ENCODE measurements at regions not wholly inside any gene's neighbourhood (a gene's known extent, or its start where the extent isn't known, plus 50 kb on each side); places are given as distances from the start of the nearest gene placed in this dataset.

GRCh38 chr6:15977050-15977449 is 151.8 kb upstream of the MYLIP start:
- no peak for FAIRE-seq
- H3K4me1 ChIP-seq (ENCODE audit: control insufficient read depth in 2 of 3, insufficient read depth in 2 of 3, low read depth in 1 of 3, low read length in 3 of 3): no peaks in the 10 kb centered on the region

GRCh38 chr6:15974817-15975216 is 154.1 kb upstream of the MYLIP start:
- no peaks in the 10 kb centered on the region for H3K36me3 ChIP-seq (ENCODE audit: control insufficient read depth in 2 of 3, insufficient read depth in 3 of 3, low read length in 3 of 3)
- H3K27me3 ChIP-seq (ENCODE audit: control insufficient read depth, insufficient read depth, low read length): no peaks in the 10 kb centered on the region
- no peak for FAIRE-seq
- DNase-seq: no peak
- no peak overlapping the region for H3K4me3 ChIP-seq (ENCODE audit: low read length in 3 of 3)
- no peak for TF ChIP-seq CTCF (IDR thresholded peaks at IDR 0.05; ENCODE audit: borderline replicate concordance, extremely low read depth, insufficient read depth)
- H3K9me3 ChIP-seq (ENCODE audit: control insufficient read depth in 2 of 3, insufficient read depth in 1 of 3, low read length in 3 of 3): peaks cover 0 to 5% (median 3%) of the 10 kb centered on the region in 3 donors
- H3K4me1 ChIP-seq (ENCODE audit: control insufficient read depth in 2 of 3, insufficient read depth in 2 of 3, low read depth in 1 of 3, low read length in 3 of 3): no peaks in the 10 kb centered on the region
- no peak overlapping the region for H3K9ac ChIP-seq (ENCODE audit: low read length in 3 of 3)
- intact Hi-C loops (cut with DNase I): no loop called here
- no peak overlapping the region for H3K27ac ChIP-seq (ENCODE audit: low read depth in 2 of 2, low read length in 2 of 2)

More at GRCh38 chr6:15977050-15977449, 151.8 kb upstream of the MYLIP start:
- no peak overlapping the region for H3K27ac ChIP-seq (ENCODE audit: low read depth in 2 of 2, low read length in 2 of 2)
- intact Hi-C loops (cut with DNase I): no loop called here
- H3K27me3 ChIP-seq (ENCODE audit: control insufficient read depth, insufficient read depth, low read length): no peaks in the 10 kb centered on the region
- H3K9ac ChIP-seq (ENCODE audit: low read length in 3 of 3): no peak overlapping the region
- no peaks in the 10 kb centered on the region for H3K36me3 ChIP-seq (ENCODE audit: control insufficient read depth in 2 of 3, insufficient read depth in 3 of 3, low read length in 3 of 3)
- no peak for TF ChIP-seq CTCF (IDR thresholded peaks at IDR 0.05; ENCODE audit: borderline replicate concordance, extremely low read depth, insufficient read depth)
- H3K4me3 ChIP-seq (ENCODE audit: low read length in 3 of 3): no peak overlapping the region
- DNase-seq: no peak
- peaks cover 0 to 5% (median 3%) of the 10 kb centered on the region in 3 donors for H3K9me3 ChIP-seq (ENCODE audit: control insufficient read depth in 2 of 3, insufficient read depth in 1 of 3, low read length in 3 of 3)

- FAIRE-seq: no peak
- H3K27me3 ChIP-seq (ENCODE audit: control insufficient read depth, insufficient read depth, low read length): no peaks in the 10 kb centered on the region
- no peak for DNase-seq
- no peak overlapping the region for H3K27ac ChIP-seq (ENCODE audit: low read depth in 2 of 2, low read length in 2 of 2)
- H3K4me1 ChIP-seq (ENCODE audit: control insufficient read depth in 2 of 3, insufficient read depth in 2 of 3, low read depth in 1 of 3, low read length in 3 of 3): no peaks in the 10 kb centered on the region
- H3K4me3 ChIP-seq (ENCODE audit: low read length in 3 of 3): no peak overlapping the region
- intact Hi-C loops (cut with DNase I): no loop called here
- TF ChIP-seq CTCF (IDR thresholded peaks at IDR 0.05; ENCODE audit: borderline replicate concordance, extremely low read depth, insufficient read depth): no peak
- H3K9me3 ChIP-seq (ENCODE audit: control insufficient read depth in 2 of 3, insufficient read depth in 1 of 3, low read length in 3 of 3): peaks cover 0 to 5% (median 3%) of the 10 kb centered on the region in 3 donors
- H3K36me3 ChIP-seq (ENCODE audit: control insufficient read depth in 2 of 3, insufficient read depth in 3 of 3, low read length in 3 of 3): no peaks in the 10 kb centered on the region
- no peak overlapping the region for H3K9ac ChIP-seq (ENCODE audit: low read length in 3 of 3)
Observed at GRCh38 chr6:15970517-15970916, 158.4 kb upstream of the MYLIP start.

GRCh38 chr6:15969236-15969778 is 159.6 kb upstream of the MYLIP start:
- Histone ChIP-seq H3K4me3 (ENCODE audit: low read length in 3 of 3) (no peak overlapping the region), H3K36me3 (ENCODE audit: control insufficient read depth in 2 of 3, insufficient read depth in 3 of 3, low read length in 3 of 3) (no peaks in the 10 kb centered on the region), H3K27ac (ENCODE audit: low read depth in 2 of 2, low read length in 2 of 2) (no peak overlapping the region), H3K4me1 (ENCODE audit: control insufficient read depth in 2 of 3, insufficient read depth in 2 of 3, low read depth in 1 of 3, low read length in 3 of 3) (no peaks in the 10 kb centered on the region), H3K9me3 (ENCODE audit: control insufficient read depth in 2 of 3, insufficient read depth in 1 of 3, low read length in 3 of 3) (peaks cover 0 to 5% (median 3%) of the 10 kb centered on the region in 3 donors), H3K9ac (ENCODE audit: low read length in 3 of 3) (no peak overlapping the region), H3K27me3 (ENCODE audit: control insufficient read depth, insufficient read depth, low read length) (no peaks in the 10 kb centered on the region)
- intact Hi-C loops (cut with DNase I): no loop called here
- no peak for FAIRE-seq
- TF ChIP-seq CTCF (IDR thresholded peaks at IDR 0.05; ENCODE audit: borderline replicate concordance, extremely low read depth, insufficient read depth): no peak
- no peak for DNase-seq

Measured in kidney (tissue), 13 donors.